GM18868 (cell line): ENCODE measurements at regions not wholly inside any gene's neighbourhood (a gene's known extent, or its start where the extent isn't known, plus 50 kb on each side); places are given as distances from the start of the nearest gene placed in this dataset.

ENCODE experiments used
- ATAC-seq: cut with Tn5 transposase; IDR thresholded peaks from one replicate; pipeline ENCODE4 v1.9.1; 2021; ENCODE audit warnings: mild to moderate bottlenecking, moderate library complexity; ENCODE audit not compliant: unreplicated experiment

GRCh38 chr11:119547511-119547910 lies 124.5 kb upstream of the THY1 start:
- ATAC-seq: no peak

- no peak for ATAC-seq
Measured at GRCh38 chr11:119545978-119546915, 123.3 kb upstream of the THY1 start.

- ATAC-seq: no peak
Measured at GRCh38 chr11:119540370-119541125, 117.6 kb upstream of the THY1 start.

GRCh38 chr11:119539583-119539982 lies 116.6 kb upstream of the THY1 start:
- no peak for ATAC-seq

GRCh38 chr11:119538753-119539152 lies 115.8 kb upstream of the THY1 start:
- ATAC-seq: no peak

GRCh38 chr11:119537306-119538253 lies 114.6 kb upstream of the THY1 start:
- no peak for ATAC-seq

- no peak for ATAC-seq
Measured at GRCh38 chr11:119536801-119537200, 113.8 kb upstream of the THY1 start.

- ATAC-seq: no peak
Measured at GRCh38 chr11:119533921-119534736, 111.2 kb upstream of the THY1 start.

- no peak for ATAC-seq
Measured at GRCh38 chr11:119533462-119533861, 110.5 kb upstream of the THY1 start.

GRCh38 chr11:119532551-119532950 lies 109.6 kb upstream of the THY1 start:
- no peak for ATAC-seq

- no peak for ATAC-seq
Measured at GRCh38 chr11:119531623-119532022, 108.7 kb upstream of the THY1 start.

GRCh38 chr11:119531056-119531455 lies 108.1 kb upstream of the THY1 start:
- no peak for ATAC-seq

GRCh38 chr11:119530509-119530908 lies 107.5 kb upstream of the THY1 start:
- ATAC-seq: no peak

- ATAC-seq: no peak
Measured at GRCh38 chr11:119529936-119530335, 107.0 kb upstream of the THY1 start.

GRCh38 chr11:119529063-119529845 lies 106.3 kb upstream of the THY1 start:
- ATAC-seq: no peak

GRCh38 chr11:119525867-119526196 lies 102.9 kb upstream of the THY1 start:
- ATAC-seq: no peak

GRCh38 chr11:119525180-119525866 lies 102.4 kb upstream of the THY1 start:
- ATAC-seq: no peak

GRCh38 chr11:119523539-119524157 lies 100.7 kb upstream of the THY1 start:
- ATAC-seq: no peak
